ENCODE measurements at regions not wholly inside any gene's neighbourhood (a gene's known extent, or its start where the extent isn't known, plus 50 kb on each side); places are given as distances from the start of the nearest gene placed in this dataset.

DNA sequence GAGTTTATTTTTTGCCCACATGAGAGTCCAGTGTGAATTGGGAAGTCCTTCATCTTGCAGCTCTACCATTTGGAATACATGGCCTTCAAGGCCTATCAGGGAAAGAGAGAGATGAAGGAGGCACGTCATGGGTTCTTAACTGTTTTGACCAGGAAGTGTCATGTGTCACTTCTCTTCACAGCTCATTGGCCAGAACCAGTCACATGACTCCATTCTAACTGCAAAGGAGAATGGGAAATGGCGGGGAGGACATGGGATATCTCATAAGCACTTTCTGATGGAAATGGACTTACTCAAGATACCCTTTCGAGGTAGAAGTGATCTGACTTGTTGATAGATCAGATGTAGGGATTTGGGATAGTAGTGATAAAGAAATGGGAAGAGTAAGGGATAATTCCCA lies 57.9 kb upstream of the CES5A start:
- H3K9me3 ChIP-seq (ENCODE audit: severe bottlenecking), result no peaks in the 10 kb centered on the region
- ATAC-seq (ENCODE audit: low read depth) (no peak), DNase-seq (ENCODE audit: low spot score) (no peak)
- no peaks in the 10 kb centered on the region for H3K4me1 ChIP-seq (ENCODE audit: insufficient read depth, poor library complexity, severe bottlenecking)
- no peak overlapping the region for H3K4me3 ChIP-seq (ENCODE audit: severe bottlenecking)
- no peak overlapping the region for H3K27ac ChIP-seq (ENCODE audit: poor library complexity, severe bottlenecking)
- TF ChIP-seq, protein P1, sequence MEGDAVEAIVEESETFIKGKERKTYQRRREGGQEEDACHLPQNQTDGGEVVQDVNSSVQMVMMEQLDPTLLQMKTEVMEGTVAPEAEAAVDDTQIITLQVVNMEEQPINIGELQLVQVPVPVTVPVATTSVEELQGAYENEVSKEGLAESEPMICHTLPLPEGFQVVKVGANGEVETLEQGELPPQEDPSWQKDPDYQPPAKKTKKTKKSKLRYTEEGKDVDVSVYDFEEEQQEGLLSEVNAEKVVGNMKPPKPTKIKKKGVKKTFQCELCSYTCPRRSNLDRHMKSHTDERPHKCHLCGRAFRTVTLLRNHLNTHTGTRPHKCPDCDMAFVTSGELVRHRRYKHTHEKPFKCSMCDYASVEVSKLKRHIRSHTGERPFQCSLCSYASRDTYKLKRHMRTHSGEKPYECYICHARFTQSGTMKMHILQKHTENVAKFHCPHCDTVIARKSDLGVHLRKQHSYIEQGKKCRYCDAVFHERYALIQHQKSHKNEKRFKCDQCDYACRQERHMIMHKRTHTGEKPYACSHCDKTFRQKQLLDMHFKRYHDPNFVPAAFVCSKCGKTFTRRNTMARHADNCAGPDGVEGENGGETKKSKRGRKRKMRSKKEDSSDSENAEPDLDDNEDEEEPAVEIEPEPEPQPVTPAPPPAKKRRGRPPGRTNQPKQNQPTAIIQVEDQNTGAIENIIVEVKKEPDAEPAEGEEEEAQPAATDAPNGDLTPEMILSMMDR (IDR thresholded peaks at IDR 0.05; ENCODE audit: poor library complexity, severe bottlenecking), result no peak
- H3K27me3 ChIP-seq (ENCODE audit: insufficient read depth, poor library complexity, severe bottlenecking), result no peaks in the 10 kb centered on the region
- H3K36me3 ChIP-seq (ENCODE audit: low read depth), result no peaks in the 10 kb centered on the region

GRCh38 chr16:55930036-55930435 lies 54.9 kb upstream of the CES5A start:
- no peaks in the 10 kb centered on the region for H3K4me1 ChIP-seq (ENCODE audit: insufficient read depth, poor library complexity, severe bottlenecking)
- DNase-seq (ENCODE audit: low spot score) (no peak), ATAC-seq (ENCODE audit: low read depth) (no peak)
- TF ChIP-seq, protein P1 (IDR thresholded peaks at IDR 0.05; ENCODE audit: poor library complexity, severe bottlenecking), result no peak
- no peak overlapping the region for H3K27ac ChIP-seq (ENCODE audit: poor library complexity, severe bottlenecking)
- no peak overlapping the region for H3K4me3 ChIP-seq (ENCODE audit: severe bottlenecking)
- peaks cover 4% of the 10 kb centered on the region for H3K27me3 ChIP-seq (ENCODE audit: insufficient read depth, poor library complexity, severe bottlenecking)
- no peaks in the 10 kb centered on the region for H3K9me3 ChIP-seq (ENCODE audit: severe bottlenecking)
- no peaks in the 10 kb centered on the region for H3K36me3 ChIP-seq (ENCODE audit: low read depth)

DNA sequence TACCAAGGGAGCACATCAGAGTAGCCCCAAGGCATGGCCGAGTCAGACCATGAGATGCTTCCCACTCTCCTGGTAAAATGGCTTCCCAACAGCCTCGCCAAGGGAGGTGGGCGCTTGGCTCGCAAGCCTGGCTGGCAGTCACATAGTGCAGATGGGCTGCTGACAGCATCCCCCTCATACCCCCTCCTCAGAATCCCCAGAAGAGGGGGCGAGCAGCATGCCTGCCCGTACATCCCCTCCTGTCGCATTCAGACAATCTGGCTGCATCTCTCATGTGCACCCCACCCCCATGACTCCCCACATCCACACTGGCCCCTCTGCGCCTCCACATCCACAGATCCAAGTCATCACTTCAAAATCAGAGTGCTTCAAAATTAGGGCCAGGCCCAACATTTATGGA lies 54.0 kb upstream of the CES5A start:
- Histone ChIP-seq H3K4me1 (ENCODE audit: insufficient read depth, poor library complexity, severe bottlenecking) (no peaks in the 10 kb centered on the region), H3K36me3 (ENCODE audit: low read depth) (no peaks in the 10 kb centered on the region), H3K27ac (ENCODE audit: poor library complexity, severe bottlenecking) (no peak overlapping the region), H3K9me3 (ENCODE audit: severe bottlenecking) (no peaks in the 10 kb centered on the region), H3K4me3 (ENCODE audit: severe bottlenecking) (no peak overlapping the region), H3K27me3 (ENCODE audit: insufficient read depth, poor library complexity, severe bottlenecking) (peaks cover 4% of the 10 kb centered on the region)
- TF ChIP-seq, protein P1 (IDR thresholded peaks at IDR 0.05; ENCODE audit: poor library complexity, severe bottlenecking), result no peak
- no peak for DNase-seq (ENCODE audit: low spot score)
- ATAC-seq (ENCODE audit: low read depth), result no peak

DNA sequence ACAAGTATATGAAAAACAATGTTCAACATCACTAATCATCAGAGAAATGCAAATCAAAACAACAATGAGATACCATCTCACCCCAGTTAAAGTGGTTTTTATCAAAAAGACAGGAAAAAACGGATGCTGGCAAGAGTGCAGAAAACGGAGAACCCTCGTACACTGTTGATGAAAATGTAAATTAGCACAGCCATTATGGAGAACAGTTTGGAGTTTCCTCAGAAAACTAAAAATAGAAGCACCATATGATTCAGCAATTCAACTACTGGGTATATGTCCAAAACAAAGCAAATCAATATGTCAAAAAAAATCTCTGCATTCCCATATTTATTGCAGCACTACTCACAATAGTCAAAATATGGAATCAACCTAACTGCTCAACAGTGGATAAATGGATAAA lies 50.1 kb upstream of the CES5A start:
- ATAC-seq (ENCODE audit: low read depth) (no peak), DNase-seq (ENCODE audit: low spot score) (no peak)
- Histone ChIP-seq H3K4me1 (ENCODE audit: insufficient read depth, poor library complexity, severe bottlenecking) (no peaks in the 10 kb centered on the region), H3K36me3 (ENCODE audit: low read depth) (no peaks in the 10 kb centered on the region), H3K27me3 (ENCODE audit: insufficient read depth, poor library complexity, severe bottlenecking) (peaks cover 12% of the 10 kb centered on the region), H3K9me3 (ENCODE audit: severe bottlenecking) (no peaks in the 10 kb centered on the region), H3K4me3 (ENCODE audit: severe bottlenecking) (no peak overlapping the region), H3K27ac (ENCODE audit: poor library complexity, severe bottlenecking) (no peak overlapping the region)
- TF ChIP-seq, protein P1 (IDR thresholded peaks at IDR 0.05; ENCODE audit: poor library complexity, severe bottlenecking), result no peak

All from RWPE2 (cell line).